Stimulated activated CD8-positive, alpha-beta memory T cell treated with anti-CD3 and anti-CD28 coated beads, Interleukin-7, amount 100 ng/mL, for 48 hours (primary cell): ENCODE measurements at regions not wholly inside any gene's neighbourhood (a gene's known extent, or its start where the extent isn't known, plus 50 kb on each side); places are given as distances from the start of the nearest gene placed in this dataset.

Experiments
- DNase-seq, 2 donors: peaks; one replicate each; pipeline ENCODE4 v3.0.0-alpha.2; 2020; ENCODE audit warnings: low read depth in 1 of 2; ENCODE audit errors: extremely low read depth in 1 of 2

DNA sequence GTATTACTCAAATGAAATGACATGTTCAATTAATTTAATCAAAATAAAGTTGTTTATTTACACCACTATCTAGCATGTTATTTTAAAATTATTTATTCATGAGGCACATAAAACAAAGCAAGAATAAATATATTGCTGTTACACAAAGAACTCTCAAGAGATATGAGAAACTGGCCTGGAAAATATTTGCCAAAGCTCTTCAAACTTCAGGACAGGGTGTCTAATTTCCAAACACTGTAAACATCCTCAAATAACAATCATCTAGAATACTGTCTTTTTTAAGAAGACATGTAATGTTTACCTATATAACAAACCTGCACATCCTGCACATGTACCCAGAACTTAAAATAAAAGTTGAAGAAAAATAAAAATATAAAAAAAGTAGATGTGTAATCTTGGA lies 876.6 kb downstream of the TUSC7 start:
- DNase-seq, result no peak

DNA sequence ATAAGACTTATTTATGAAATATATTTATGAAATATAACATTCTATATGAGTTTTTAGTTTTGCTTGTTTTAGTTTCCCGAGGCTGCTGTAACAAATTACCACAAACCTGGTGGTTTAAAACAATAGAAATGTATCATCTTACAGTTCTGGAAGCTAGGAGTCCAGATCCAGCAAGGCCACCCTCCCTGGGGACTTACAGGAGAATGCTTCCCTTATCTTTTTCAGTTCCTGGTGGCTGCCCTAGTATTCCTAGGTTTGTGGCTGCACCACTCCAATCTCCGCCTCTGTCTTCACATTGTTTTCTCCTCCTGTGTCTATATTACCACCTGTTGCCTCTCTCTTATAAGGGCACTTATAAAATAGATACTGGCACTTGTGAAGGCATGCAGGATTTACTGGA lies 877.8 kb downstream of the TUSC7 start:
- DNase-seq, result no peak

DNA sequence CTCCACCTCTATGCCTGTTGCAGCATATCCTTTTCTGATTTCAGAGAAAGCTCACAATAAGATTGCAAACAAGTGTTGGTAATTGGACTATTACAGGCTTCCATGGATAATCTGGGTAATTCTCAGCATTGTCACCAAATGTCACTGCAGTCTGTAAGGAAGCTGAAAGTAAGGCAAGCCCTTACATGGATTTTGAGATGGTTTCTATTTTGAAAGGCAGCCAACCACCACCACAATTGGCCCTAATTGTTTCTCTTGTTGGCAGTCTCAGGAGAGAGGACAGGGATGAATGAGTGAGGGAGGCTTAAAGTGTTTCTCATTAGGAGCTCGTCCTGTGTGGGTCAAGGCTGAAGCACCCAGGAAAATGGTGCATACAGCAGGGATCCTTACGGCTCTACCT lies 879.9 kb downstream of the TUSC7 start:
- no peak for DNase-seq

DNA sequence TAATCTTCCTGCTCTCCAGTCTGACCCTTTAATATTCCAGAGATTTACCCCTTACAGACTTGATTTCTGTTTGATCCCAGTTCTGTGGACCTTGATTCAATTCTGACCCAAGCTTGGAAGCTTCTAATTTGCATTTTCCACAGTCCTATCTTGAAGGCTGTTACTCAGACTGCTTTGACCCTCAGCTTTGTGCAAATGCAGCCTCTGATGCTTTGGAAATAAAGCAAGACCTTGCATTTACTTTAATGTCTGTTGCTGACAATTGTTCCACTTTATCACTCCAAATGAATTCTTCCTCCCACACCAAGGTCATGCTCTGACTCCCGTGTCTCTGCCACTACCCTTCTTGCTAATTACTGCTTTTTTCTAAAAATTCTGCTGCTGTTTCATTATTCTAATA lies 886.0 kb downstream of the TUSC7 start:
- no peak for DNase-seq

DNA sequence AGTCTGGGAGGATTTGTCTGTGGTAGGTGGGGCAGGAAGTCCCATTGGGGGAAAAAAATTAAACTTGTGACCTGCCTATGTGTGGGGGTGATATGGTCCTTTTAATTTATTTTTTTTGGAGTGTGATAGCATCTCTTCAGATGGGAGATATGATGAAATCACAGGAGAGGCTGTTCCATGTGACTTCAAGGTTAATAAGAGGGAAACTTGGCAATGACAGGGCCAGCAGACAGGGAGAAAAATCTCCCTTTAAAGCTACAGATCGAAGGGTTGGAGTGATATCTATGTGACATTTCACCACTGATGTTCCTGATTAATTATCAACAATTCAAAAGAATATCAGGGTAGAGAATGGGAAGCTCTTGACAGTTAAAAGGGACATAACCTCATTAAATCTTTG lies 886.9 kb downstream of the TUSC7 start:
- DNase-seq, result no peak

DNA sequence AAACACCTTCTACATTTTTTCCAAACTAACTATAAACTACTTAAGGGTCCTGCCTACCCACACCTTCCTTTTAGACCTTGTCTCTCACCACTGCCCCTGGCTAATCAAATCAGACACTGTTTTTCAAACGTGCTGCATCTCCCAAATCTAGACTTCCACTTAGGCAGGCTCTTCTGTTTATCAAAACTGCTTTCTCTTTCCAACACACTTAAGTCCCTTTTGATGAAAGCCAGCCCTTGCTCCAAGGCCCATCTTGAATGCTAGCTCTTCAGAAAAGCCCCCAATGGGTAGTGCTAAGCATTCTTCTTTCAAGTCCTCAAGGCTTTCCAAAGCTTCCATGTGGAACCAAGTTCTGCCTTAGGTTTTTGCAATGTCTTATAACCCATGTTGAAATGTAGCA lies 888.3 kb downstream of the TUSC7 start:
- DNase-seq, result no peak

DNA sequence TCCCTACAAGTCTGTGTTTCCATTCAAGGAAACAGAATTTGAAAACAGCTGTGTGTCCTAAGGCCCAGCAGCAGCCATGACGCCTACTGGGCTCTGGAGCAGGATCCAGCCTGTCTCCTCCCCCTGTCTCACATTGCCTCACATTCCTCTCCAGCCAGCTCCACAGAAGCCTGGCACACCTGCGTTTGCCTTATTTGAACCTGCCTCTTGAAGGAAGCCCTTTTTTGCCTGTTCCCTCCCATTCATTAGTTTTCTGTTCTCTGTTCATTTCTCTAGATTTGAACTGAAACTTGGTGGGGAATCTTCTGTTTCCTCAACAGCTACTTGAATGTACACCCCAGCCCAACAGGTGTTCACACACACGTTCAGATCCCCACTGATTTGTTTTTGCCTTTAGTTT lies 890.5 kb downstream of the TUSC7 start:
- no peak for DNase-seq

DNA sequence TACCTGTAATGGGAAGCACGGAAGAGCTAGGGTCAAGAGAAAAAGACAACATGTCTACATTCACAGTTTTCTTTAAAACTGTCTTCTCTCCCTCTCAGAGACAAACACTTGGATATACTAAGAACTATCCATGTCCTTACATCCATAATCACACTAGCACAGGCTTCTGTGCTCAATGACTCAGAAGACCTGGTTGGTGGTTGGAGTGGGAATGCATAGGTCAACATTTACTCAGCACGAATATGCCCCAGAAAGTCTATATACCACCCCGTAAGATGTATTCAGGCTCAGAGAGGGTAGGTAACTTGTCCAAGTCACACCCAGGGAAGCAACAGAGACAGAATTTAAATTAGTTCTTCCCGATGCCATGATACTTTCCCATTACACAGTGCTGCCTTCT lies 891.1 kb downstream of the TUSC7 start:
- DNase-seq, result no peak

DNA sequence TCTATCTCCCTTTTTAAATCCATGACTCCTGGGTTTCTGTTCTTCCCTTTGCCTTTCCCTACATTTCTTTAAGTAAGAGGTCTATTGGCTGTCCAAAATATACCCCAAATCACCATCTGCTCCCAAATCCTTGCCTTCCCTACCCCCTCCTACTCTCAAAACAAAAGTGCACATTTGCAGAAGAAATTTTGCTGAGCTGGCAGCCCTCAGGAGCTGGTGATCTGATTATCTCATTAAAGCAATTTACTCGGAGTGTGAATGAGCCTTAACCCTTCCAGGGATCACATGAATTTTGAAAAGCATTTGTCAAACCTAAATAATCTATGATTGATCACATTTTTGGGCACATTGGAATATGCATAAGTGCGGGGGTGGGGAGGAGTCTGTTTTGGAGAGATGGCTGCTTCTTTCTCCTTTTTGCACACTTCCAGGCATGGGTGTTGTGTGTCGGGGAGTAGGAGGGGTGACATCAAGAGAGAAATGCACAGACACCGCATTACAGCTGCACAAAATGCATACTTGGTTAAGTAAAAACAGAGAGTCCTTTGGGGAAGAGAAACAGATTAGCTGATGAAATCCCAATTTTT lies 892.6 kb downstream of the TUSC7 start:
- no peak for DNase-seq

DNA sequence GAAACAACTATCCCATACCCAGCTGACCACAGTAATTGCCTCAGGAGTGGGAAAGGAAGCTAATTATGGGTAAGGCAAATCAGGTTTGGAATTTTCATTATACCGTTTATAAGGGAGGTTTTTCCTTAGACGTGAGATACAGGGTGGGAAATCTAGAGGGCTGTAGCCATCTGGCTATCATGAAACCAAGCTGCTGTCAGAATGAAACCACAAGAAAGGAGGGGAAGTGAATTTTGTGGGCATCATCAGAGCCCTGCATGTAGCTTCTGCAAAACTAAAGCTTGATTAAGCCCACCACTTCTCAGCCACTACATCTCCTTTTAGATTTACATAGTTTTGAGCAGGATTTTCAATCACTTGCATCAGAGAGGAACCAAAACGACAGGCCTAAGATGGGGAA lies 893.5 kb downstream of the TUSC7 start:
- no peak for DNase-seq

DNA sequence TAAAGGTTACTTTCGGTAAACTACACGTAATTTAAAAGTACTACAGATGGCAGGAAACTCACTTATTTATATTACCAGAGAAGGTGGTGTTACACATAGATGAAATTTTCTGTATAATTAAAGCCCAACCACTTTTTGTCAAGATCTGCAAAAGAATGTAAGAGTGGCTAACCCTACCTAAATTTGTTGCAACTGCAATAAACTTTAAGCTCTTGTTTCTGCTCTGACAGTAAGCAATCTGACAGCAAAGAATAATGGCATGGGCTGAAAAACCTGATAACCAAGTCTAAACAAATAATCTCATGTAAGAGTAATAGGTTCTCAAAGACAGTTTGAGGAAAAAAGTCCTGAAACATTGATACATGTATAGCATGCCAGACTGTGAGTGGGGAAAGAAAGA lies 897.3 kb downstream of the TUSC7 start:
- DNase-seq, result no peak

DNA sequence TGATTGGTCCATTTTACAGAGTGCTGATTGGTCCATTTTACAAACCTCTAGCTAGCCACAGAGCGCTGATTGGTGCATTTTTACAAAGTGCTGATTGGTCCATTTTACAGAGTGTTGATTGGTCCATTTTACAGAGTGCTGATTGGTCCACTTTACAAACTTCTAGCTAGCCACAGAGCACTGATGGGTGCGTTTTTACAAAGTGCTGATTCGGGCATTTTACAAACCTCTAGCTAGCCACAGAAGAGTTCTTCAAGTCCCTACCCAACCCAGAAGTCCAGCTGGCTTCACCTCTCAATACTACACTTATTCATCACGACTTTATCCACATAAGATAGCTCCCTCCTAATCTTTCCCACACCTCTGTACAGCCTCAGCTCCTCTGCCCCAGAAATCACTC lies 899.8 kb downstream of the TUSC7 start:
- DNase-seq, result no peak

DNA sequence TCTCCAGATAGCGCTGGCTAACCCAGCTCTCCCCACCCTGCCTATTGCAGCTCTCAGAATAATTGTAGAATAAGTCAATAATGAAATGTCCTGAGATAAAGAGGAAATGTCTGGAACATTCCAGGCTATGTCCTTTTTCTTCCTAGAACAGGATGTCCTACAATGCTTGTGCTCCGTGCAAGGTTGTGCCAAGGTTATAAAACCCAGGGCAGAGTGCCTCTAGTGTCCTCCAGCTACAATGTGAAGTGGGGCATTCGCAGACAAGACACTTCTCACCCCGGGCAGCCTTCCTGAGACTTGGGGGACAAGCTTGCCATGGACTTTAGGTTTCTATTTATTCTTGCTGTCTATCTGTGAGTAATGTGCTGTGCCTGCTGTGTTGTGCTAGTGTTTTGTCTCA lies 900.6 kb downstream of the TUSC7 start:
- no peak for DNase-seq

DNA sequence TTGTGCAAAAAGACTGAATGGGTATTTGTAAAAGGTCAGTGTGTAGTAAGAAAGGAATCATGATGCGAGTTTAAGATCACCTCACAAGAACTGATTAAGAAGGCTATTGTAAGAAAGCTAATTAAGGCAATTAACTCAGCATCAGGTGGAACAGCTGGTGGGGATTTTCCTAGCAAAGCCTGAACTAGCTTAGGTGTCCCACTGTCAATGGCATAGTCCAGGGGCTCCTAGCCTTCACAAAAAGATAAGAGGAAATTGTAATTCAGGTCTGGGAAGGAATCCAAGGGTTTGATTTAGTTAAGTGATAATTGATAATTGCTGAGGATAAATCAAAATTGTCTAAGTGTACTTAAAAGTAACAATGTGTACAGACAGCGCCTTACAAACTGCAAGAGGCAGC lies 901.6 kb downstream of the TUSC7 start:
- DNase-seq, result no peak

DNA sequence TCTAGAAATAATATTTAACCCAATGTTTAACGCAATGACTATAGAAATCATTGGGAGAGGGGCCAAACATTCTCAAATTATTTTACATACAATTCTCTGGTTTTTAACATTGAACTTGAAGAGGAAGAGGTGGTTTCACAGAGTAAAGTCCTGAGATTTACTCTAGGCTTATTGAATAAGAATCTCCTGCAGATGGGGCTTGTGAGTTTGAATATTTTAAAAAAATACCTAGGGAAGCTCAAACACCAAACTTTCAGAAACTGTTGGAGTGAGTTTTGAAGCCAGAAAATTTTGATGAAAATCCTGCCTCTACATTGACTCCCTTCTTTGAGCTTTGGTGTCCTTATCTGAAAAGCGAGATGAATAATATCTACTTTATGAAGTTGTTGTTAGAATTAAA lies 906.6 kb downstream of the TUSC7 start:
- DNase-seq, result no peak

DNA sequence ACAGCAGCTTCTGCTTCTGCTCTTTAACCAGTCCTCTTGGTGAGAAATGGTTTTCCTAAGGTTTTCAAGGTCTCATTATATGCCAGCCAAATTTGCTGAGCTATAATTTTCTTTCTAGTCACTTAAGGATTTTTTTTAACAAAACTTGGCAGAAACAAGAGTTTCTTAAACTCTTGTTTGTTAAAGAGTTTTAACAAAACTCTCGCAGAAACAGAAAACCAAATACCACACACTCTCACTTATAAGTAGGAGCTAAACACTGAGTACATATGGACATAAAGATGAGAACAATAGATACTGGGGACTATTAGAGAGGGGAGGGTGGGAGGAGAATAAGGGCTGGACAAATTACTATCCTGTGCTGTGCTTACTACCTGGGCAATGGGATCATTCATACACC lies 908.3 kb downstream of the TUSC7 start:
- no peak for DNase-seq

DNA sequence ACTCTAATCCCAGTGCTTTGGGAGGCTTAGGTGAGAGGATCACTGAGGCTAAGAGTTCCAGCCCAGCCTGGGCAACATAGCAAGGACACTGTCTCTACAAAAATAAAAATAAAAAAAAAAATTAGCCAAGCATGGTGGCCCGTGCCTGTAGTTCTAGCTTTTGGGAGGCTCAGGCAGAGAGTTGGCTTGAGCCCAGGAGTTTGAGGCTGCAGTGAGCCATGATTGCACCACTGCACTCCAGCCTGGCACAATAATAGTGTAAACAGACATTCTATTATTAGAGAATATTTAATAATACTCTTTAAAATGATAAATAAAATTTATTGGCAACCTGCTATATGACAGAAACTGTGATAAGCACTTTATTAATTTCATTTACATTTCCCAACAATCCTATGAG lies 908.9 kb downstream of the TUSC7 start:
- DNase-seq, result no peak

DNA sequence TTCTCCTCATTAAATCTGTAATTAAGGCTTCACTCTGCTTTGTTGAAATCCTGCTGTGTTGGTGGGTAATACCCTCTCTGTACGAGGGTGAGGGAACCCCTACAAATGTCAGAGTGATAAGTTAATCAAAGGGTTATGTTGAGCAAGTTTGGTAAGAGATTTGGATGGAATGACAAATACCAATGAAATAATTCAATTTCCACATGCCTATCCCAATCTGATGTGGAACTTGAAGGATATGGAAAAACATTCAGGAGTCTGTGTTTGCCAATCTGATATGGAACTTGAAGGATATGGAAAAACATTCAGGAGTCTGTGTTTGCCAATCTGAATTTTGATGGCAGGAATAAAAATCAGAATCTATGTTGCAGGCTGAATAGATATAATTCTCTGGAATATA lies 910.2 kb downstream of the TUSC7 start:
- no peak for DNase-seq

DNA sequence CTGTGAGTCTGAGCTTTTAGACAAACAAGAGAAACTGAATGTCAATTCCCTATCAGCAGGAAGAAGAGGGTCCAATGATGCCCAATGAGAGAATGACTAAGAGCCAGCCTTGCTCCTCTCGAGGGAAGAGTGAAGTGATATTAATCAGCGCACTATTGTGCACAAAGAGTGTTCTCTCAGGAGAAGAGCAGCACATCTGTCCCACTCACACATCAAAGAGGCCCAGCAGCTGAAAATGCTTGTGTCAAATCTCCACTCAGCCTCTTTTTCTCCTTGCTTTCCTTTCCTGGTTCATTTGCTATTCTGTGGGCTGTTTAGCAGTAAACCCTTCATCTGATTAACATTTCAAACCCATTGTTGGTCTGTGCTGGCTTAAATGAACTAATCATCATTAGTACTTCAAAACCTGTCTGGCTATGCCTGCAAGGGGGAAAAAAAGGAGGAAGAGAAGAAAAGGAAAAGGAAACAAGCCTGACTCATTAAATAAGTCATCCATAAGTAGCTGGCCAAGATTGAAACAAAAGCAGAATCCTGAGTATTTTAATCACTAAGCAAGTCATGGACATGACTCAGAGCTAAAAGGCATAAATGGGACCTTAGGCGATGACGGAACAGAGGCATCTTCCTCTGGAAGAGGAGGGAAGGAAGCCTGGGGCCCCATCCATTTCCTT lies 912.7 kb downstream of the TUSC7 start:
- DNase-seq, result no peak

DNA sequence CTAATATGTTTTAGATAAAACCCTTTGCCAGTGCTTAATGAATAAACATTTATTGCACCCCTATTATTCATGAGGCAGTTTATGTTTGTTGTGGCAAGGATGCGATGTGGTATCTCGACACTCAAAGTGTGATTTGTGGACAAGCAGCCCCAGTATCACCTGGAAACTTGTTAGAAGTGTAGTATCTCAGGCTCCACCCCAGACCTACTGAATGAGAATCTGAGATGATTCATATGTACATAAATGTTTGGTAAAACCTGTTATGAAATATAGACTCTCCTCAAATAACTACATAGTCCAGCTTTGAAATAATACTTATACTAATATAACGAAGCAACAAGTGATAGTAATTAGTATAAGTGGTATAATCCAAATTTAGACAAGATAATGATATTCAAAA lies 914.8 kb downstream of the TUSC7 start:
- DNase-seq, result no peak

DNA sequence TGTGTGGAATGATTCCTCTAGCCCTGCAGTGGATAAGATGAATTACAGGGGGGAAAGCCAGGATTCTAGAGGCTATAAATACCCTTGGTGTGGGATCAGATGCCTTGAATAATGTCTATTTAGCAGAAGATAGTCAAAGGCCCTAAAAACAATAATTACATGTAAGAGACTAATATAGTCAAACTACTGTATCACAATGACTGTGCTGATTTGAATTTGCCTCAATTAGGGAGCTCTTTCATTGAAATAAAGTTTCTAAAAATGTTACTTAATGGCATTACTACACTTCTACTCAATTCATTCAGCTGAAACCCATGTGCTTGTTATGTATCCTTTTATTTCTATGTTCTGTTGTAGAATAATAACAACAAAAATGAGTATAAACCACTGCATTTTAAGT lies 915.6 kb downstream of the TUSC7 start:
- DNase-seq, result no peak

DNA sequence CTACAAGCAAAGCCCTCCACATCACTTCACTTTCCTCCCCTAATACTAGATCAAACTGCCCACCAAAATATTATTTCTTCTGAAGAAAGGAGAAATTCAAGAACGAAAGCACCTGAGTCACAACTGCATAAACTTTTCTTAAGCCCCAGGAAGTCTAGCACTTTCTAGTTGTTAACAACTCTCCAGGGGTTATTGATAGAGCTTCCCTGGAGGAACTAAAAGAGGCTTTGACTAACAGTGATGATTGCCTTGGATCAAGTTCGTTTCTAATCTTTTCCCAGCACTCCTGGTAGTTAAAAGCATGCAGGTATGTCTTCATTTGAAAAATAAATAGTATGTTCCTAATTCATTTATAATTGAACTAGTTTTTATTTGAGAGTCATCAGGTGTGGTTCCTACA lies 917.0 kb downstream of the TUSC7 start:
- DNase-seq, result no peak

DNA sequence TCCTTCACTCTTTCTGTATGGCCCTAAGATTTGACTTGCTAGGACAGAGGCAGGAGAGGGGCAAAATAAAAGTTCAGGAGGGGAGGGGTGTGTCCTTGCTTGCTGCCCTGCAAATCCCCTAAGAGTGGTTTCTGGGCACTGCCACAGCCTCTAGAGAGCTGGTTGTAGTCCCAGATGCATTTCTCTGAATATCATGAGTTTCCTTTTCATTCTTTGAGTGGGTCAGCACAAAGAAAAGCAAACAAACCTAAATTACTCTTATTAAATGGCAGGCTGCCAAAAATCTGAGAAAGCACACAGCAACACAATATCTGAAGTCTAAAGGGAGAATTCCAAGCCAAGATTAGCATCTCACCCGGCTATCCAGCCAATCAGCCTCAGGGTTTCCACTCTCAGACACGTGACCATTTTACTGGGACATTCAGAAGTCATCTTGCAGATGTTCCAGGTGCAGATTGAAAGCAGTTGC lies 919.3 kb downstream of the TUSC7 start:
- no peak for DNase-seq
